SH-SY5Y (cell line): ENCODE measurements at regions not wholly inside any gene's neighbourhood (a gene's known extent, or its start where the extent isn't known, plus 50 kb on each side); places are given as distances from the start of the nearest gene placed in this dataset.

Experiments
- GATA2 ChIP-seq: IDR thresholded peaks from 2 replicates; pipeline ENCODE4 v1.6.1; 2011; ENCODE audit warnings: mild to moderate bottlenecking, low read depth, low read length
- GATA3 ChIP-seq: IDR thresholded peaks from 2 replicates; pipeline ENCODE4 v1.6.1; 2011; ENCODE audit warnings: low read depth, mild to moderate bottlenecking, low read length, moderate library complexity

DNA sequence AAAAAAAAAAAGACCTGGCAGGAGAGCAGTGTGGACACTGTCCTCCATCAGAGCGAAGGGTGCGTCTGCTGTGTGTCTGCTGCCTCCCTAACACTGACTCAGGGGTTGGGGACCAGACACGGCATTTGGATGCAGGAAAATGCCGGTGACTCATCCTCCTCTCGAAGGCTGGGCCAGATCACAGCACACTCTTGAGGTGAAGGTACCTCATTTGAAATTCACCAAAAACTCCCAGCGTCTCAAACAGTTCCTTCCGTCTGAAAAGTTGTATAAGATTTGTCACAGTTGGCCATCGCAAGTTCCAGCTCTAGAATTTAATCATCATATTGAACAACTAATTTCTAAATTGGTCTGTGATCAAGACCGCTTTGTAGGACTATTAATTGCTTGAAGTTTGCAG is 118.1 kb upstream of the LYZL2 start:
- TF ChIP-seq GATA2 (no peak), GATA3 (no peak)
